Stimulated activated CD4-positive, alpha-beta T cell treated with anti-CD3 and anti-CD28 coated beads, Interleukin-15, amount 100 ng/mL, for 48 hours (primary cell): ENCODE measurements at regions not wholly inside any gene's neighbourhood (a gene's known extent, or its start where the extent isn't known, plus 50 kb on each side); places are given as distances from the start of the nearest gene placed in this dataset.
A peak's percentile ranks its signal among the peaks of the same experiment; 100 is the strongest.

Experiments
- DNase-seq, 2 donors: peaks; one replicate each; pipeline ENCODE4 v3.0.0-alpha.2; 2020; ENCODE audit warnings: low read depth in 2 of 2

- no peak for DNase-seq
Measured at GRCh38 chr11:8799273-8799672, 111.7 kb upstream of the AKIP1 start.

GRCh38 chr11:8800520-8801110 is 110.4 kb upstream of the AKIP1 start:
- DNase-seq, result no peak

GRCh38 chr11:8801121-8801520 is 109.9 kb upstream of the AKIP1 start:
- no peak for DNase-seq

- no peak for DNase-seq
Measured at GRCh38 chr11:8802251-8802650, 108.7 kb upstream of the AKIP1 start.

GRCh38 chr11:8803973-8804372 is 107.0 kb upstream of the AKIP1 start:
- DNase-seq, result no peak

- no peak for DNase-seq
Measured at GRCh38 chr11:8805296-8805695, 105.7 kb upstream of the AKIP1 start.

GRCh38 chr11:8806974-8807373 is 104.0 kb upstream of the AKIP1 start:
- DNase-seq, result no peak

GRCh38 chr11:8807544-8808225 is 103.3 kb upstream of the AKIP1 start:
- DNase-seq, result no peak

- no peak for DNase-seq
Measured at GRCh38 chr11:8808226-8808585, 102.8 kb upstream of the AKIP1 start.

- DNase-seq, result no peak
Measured at GRCh38 chr11:8809241-8809938, 101.6 kb upstream of the AKIP1 start.

GRCh38 chr11:8809939-8810539 is 101.0 kb upstream of the AKIP1 start:
- no peak for DNase-seq

- DNase-seq, result no peak
Measured at GRCh38 chr11:8810540-8811301, 100.3 kb upstream of the AKIP1 start.

- DNase-seq, result no peak
Measured at GRCh38 chr11:8811571-8811970, 99.4 kb upstream of the AKIP1 start.

- no peak for DNase-seq
Measured at GRCh38 chr11:8812438-8812837, 98.6 kb upstream of the AKIP1 start.

GRCh38 chr11:8813658-8814057 is 97.3 kb upstream of the AKIP1 start:
- DNase-seq, result peak; percentile 28 to 44

GRCh38 chr11:8814209-8814922 is 96.6 kb upstream of the AKIP1 start:
- DNase-seq, result no peak

- DNase-seq, result no peak
Measured at GRCh38 chr11:8814923-8815240, 96.1 kb upstream of the AKIP1 start.

GRCh38 chr11:8818421-8818820 is 92.6 kb upstream of the AKIP1 start:
- no peak for DNase-seq

- no peak for DNase-seq
Measured at GRCh38 chr11:8820401-8820800, 90.6 kb upstream of the AKIP1 start.

GRCh38 chr11:8822469-8822868 is 88.5 kb upstream of the AKIP1 start:
- no peak for DNase-seq

- no peak for DNase-seq
Measured at GRCh38 chr11:8823174-8823742, 87.7 kb upstream of the AKIP1 start.
